Fibroblast of skin of right biceps (primary cell): ENCODE measurements at regions not wholly inside any gene's neighbourhood (a gene's known extent, or its start where the extent isn't known, plus 50 kb on each side); places are given as distances from the start of the nearest gene placed in this dataset.

Experiments used
- DNase-seq: peaks from one replicate; pipeline ENCODE4 v3.0.0-alpha.2; 2013

DNA sequence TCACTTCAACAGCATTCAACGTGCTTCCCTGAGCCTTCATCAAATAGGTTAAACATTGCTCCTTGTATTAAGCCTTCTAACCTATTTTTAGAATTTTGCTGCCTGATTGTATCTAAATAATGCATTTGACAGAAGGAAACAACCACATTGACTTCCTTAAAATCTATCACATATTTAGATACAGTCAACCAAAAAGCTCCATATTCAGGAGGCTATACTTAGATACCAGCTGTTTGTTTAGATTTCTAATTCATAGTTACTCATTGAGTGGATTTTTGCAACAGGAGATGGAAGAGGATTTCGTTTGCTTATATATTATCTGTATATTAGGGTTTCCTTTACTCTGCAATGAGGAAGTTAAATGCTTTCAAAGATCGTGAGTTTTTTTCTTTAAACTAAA is 241.1 kb upstream of the PPP1R2C start:
- DNase-seq = no peak

DNA sequence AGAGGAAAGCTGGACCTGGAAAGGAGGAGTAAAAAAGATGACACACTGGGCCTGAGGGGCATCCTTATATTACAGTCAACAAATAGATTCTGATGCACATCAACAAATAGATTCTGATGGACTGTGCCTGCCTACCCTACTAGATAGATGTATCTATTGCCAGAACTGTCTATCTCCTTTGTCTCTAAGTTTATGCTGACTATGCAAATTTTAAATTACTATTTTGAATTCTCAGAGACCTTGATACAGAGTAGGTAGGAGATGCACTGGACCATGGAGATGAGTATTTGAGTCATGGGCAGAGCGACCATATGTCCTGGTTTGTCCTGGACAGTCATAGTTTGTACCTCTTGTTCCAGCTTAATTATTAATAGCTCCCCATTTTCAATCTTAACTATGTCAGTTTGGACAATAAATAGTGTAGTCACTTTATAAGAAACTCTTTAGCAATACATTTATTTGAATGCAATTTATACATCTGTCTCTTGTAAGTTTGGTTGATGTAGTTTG is 247.9 kb upstream of the PPP1R2C start:
- no peak for DNase-seq

DNA sequence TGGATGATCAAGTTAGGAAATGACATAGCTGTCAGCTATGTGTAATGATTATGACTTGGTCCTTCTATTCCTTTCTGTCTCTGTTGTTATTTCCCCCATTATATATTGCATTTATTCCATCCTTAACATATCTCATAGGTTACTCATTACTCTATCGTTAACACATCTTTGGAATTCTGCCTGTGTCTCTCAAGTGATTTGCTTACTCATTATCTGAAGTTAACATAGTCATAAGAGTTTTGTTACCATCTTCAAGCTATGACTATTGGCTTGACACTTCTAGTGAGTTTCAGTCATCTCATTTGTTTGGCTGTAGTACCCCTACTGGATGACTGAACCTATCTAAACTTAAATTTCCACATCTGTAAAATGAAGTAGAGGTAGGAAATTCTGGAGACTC is 286.1 kb upstream of the PPP1R2C start:
- peak; percentile 23 for DNase-seq

DNA sequence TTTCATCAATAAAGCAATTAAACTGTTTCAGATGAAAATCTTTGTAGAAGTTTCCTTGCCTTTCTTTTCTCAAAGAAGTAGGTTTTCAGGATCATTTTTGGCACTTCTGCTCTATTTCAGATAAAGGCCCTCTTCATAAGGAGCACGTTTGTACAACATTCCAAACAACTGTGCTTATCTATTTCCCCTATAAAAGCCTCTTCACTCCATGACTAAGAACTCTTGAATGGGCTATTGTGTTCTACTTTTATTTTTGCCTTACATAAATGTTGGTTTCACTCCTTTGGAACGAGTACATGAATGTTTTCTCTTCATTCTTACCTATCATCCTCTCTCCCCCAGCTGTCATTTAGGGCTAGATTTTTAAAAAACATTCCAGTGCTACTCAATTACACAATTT is 288.0 kb upstream of the PPP1R2C start:
- DNase-seq = no peak

DNA sequence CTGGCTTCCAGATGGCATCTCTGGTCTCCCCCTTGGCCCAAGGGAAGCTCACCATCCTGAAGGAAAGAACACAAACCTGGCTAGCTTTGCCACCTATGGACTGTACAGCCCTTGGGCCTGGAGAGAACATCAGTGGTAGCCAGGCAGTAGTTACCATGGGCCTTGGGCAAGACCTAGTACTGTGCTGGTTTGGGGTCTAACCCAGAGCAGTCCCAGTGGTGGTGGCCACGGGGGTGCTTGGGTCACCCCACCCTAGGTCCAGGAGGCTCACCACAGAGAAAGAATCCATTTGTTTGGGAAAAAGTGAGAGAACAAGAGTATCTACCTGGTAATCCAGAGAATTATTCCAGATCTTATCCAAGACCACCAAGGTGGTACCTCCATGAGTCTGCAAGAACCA is 290.7 kb upstream of the PPP1R2C start:
- DNase-seq = no peak

DNA sequence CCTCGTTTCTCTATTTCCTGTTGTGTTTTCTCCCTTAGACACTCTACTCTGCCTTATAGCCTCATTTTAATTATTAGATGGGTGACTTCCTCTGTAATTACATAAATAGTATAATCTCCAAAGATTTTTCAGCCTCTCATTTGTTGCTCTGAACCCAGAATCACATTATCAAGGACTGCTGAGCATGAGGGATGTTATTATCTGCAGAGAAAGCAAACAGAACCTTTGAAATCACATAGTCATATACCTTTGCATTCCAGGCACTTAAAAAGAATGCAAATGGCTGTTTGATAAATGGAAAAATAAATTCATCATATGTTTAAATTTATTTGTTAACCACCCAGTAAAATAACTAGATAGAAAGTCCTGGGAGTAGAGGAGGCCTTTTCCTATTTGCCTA is 305.1 kb upstream of the PPP1R2C start:
- no peak for DNase-seq

DNA sequence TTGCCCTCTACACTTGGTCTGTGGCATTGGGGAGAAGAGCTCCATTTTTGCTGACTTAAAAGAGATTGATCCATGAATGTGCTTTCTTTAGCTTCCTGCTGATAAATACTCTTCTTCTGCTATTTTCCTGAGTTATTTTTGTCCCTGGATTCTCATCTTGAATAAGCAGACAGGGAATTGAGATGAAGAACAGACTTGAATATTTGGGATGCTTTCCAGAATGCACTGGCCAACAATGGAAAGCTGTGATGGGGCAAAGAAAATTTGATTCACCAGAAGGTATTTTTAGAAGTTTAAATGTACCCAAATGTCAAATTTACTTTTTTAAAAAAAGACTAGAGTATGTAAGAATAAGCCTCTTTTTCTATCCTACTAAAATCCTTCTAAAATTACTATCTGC is 309.9 kb upstream of the PPP1R2C start:
- no peak for DNase-seq

DNA sequence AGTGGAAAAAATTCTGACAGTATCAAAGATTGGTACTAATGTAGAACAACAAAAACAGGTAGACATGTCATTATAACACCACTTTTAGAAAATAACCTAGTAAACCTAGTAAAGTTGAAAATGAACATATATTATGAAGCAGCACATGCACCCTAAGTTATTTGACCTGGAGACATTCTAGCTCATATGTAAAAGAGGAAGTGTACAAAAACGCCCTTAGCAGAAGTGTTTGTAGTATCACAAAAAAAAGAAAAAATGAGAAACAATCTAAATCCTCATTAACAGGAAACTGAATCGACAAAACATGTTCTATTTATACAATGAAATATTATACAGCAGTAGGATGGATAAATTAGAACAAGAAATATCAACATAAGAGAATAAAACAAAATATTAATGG is 318.9 kb upstream of the PPP1R2C start:
- no peak for DNase-seq

DNA sequence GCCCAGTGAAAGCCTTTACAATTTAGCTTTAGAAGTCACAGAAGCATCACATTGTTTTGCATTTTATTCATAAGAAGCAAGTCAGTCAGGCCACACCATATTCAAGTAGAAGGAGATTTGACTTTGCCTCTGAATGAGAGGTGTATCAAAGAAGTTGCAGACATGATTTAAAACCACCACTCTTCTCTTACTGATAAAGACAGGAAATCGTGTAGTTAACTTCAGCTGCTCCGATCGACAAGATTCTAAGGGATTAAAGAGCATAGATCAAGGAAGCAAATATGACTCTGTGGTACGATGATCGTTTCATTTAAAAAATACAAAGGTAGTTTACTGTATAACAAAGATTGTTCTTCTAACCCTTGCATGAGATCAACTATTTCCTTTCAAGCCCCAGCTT is 328.0 kb upstream of the PPP1R2C start:
- no peak for DNase-seq

DNA sequence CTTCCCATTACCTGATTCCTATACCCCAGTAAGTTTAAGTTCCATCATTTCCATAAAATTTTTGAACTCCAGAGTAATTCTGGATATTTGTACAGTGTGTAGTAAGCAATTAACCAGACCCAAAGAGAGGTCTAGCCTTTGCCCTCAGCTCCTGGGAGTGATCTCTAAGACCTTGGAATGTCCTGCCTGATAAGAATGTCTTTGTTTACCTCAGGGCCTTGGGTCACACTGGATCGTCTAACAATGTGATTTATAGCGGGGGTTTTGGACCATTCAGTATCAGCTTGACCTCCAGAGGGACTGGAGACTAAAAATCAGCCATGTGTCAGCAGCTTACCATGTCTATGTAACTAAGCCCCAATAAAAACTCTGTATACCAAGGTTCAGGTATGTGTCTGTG is 330.9 kb upstream of the PPP1R2C start:
- DNase-seq = no peak

DNA sequence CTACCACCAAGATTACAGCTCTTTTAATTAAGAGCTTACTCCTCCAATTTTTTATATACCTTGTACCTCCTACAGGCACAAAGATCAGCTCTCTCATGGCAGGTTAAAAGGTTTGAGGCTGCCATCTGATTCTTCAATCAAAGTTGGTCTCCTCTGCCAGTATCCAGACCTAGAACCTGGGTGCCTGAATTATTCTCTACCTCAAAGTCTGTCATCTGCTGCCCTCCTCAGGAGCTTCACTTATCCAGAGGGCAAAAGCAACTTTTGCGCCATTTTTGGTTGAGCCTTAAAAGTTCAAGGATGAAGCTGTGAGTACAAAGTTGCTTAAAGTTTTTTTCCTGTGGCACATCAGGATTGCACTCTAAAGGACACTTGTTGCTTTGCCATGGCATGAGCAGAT is 343.7 kb upstream of the PPP1R2C start:
- DNase-seq = no peak

DNA sequence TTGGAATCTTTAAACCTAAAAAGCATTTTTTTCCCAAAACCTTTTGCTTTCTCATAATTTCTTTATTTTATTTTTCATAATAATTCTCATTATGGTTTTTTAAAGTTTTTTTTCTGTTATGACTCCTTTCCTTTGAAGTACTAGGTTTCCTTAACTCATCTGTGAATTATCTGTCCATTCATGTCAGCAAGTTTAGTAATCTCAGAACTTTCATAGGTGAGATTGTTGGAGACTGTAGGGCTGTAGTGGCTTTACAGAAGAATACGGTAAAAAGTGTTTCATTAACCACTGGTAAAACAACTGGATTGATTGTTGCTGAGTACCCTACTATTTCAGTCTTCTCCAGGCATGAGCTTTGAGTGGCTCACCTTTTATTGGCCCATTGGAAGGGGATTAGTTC is 361.7 kb upstream of the PPP1R2C start:
- no peak for DNase-seq

DNA sequence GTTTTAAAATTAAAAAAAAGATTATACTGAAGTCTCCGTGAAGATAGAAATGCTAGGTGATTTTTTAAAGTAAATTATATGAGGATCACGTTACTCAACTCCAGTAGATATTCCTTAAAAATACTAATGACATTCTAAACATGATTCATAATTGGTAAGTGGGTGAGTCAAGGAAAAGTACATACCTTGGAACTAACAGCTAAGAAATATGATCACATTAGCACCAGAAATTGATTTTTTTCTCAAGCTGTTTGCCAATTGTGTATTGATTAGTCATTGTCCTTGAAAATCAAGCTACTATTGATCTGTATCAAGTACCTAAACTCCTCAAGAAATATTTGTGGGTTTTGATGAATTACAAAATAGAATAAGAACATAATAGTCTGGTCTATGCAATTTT is 362.6 kb upstream of the PPP1R2C start:
- no peak for DNase-seq

DNA sequence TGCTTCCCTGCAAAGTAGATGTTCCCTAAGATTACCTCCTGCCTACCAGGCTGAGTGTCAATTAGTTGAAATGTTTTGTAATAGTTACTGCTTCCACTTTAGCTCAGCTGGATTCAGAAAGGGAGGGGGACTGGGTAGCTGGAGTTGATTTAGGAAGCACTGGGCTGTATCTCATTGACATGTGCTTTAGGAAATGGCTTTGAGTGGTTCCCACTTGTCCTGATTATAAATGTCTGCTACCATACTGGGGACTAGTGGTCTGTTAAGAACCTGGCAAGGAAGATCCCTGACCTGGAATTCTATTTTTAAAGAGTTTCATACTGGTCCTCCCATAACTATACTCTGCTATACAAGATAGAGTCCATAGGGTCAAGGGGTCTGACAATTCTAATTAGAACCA is 363.9 kb upstream of the PPP1R2C start:
- DNase-seq = no peak

DNA sequence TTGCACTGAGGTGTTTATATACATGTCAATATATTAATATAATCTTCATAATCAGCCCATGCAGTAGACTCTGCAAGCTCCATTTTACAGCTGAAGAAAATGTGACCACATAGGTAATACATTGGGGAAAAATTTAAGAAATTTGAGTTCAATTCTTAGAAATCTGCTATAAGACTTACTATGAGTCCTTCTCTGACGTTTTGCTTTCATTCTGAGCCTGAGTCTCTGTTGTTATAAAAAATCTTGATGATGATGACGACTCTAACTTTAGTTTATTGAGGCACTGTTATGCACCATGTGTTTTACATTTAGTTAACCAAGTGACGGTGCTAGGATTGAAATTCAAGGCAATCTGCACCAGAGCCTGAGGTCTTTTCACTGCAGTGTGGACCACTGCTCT is 370.3 kb upstream of the PPP1R2C start:
- DNase-seq = no peak

DNA sequence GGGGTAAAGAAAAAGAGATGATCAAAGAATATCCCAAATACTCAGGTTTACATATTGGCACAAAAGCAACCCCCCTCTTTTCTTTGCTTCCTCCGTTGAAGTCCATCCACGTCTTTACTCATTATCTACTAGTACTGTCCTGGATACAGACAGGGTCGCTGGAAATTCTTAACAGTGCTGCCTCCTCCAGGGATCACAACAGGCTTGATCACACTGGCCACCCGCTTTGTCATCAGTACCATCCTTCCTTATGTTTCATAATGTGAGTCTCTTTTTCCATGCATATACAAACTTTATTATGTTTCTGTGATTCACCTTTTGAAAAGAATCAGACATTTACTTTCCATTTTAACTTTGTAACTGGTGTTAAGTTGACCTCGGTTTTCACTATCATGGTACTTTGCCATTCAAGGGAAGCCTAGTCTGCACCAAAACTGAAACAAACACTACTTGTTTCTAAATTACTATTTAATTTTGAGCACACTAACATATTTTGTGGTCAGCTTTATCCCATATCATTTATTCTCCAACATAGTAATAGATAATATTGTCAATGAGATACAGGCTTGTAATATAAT is 387.5 kb upstream of the PPP1R2C start:
- no peak for DNase-seq

DNA sequence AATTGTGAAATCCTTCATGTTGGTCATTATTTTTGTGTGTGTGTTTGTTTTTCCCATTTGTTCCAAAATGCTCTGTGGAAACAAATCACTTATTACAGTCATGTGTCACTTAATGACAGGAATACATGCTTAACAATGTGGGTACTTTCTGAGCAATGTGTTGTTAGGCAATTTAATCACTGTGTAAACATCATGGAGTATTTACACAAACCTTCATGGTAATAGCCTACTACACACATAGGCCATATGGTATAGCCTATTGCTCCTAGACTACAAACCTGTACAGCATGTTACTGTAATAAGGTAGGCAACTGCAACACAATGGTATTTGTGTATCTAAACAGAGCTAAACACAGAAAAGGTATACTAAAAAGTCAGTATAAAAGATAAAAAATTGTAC is 388.9 kb upstream of the PPP1R2C start:
- no peak for DNase-seq

DNA sequence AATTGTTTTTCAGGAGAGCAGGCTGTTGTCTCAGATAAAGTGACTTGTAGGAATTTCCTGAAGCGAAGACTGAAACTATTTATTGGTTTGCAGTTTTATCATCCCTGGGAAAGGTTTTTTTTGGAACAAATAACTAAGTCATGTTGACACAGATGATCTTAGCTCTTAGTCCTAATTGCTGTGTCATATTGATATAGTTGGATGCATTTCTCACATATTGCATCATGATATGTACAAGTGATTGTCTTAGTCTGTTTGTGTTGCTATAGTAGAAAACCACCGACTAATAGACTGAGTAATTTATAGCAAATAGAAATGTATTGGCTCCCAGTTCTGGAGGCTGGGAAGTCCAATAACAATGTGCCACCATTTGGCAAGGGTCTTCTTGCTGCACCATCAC is 397.5 kb upstream of the PPP1R2C start:
- DNase-seq = no peak

DNA sequence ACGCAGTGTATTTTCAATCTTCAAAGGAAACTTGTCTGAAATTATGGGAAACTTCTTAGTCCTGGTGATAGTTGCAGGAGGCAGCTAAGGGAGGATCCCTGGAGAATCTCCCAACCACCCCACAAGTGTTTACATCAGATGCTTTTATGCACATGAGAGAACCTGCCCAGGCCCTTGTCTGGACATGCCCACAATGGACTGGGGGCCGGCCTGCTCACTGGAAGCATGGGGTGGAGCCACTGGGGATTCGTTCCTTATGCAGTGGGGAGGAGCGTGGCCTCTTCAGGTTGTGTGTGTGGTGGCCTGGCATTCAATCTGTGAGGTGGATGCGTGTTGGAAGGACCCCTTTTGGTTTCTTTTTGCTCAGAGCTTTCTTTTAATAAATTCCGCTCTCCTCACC is 398.7 kb upstream of the PPP1R2C start:
- DNase-seq = no peak

DNA sequence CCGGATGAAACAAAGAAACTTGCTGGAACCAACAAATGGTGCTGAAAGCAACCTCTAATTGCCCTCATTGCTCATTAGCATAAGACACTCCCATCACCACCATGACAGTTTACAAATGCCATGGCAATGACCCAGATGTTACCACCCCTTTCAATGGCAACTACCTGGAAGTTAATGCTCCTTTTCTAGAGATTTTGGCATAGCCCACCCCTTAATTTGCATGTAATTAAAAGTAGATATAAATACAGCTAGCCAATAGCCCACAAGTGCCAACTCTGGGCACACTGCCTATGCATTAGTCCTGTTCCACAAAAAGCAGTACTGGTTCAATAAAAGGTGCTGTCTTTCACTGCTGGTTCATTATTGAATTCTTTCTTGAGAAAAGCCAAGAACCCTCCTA is 410.3 kb upstream of the PPP1R2C start:
- no peak for DNase-seq

DNA sequence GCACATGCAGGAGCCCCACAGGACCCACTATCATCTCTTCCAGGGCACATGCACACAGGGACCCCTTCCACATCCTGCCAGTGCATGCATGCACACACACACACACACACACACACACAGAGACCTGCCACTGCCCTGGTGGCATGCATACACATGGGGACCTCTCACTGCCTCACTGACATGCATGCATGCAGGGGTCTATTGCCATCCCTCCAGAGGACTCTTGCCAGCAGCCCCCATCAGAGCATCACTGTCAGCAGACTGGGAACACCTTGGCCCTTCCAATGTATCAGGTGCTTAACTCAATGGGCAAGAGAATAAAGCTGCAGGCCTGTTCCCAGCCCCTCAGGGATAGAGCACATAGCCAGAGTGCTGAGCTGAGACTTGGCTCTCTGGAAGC is 433.6 kb upstream of the PPP1R2C start:
- DNase-seq = no peak

DNA sequence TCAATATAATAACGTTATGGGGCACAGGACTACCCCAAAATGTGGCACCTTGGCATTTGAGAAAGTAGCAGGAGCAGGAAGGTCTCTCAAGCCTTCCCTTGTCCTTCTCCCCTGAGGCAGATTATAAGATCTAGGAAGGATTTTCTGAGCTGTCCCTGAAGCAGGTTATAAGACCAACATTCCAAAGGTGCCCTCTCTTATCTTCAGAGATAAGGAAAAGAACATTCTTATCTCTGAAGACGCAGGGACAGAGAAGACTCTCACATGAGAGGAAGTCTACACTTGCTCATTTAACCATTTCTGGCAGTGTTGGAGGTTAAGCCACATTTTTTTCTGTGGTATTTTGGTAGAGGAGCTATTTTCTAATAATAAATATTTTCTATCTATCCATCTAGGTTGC is 437.9 kb upstream of the MAOA start:
- DNase-seq = no peak

DNA sequence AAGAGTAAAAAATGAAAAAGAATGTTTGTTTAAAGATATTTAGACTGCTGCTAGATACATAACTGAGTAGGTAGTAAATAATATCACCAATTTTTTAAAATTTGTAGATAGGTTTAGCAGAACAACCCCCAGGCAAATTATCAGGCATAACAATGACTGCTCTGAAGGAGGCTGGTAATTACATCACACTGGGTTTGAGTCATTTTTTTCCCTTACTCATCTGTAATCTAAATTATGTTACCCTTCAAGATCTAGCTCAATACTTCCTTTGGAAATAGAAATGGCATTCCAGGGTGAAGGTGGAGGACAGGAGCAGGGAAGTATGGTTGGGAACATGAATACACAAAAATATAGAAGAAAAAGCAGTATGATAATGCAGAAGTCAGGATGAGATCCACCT is 431.6 kb upstream of the MAOA start:
- no peak for DNase-seq

DNA sequence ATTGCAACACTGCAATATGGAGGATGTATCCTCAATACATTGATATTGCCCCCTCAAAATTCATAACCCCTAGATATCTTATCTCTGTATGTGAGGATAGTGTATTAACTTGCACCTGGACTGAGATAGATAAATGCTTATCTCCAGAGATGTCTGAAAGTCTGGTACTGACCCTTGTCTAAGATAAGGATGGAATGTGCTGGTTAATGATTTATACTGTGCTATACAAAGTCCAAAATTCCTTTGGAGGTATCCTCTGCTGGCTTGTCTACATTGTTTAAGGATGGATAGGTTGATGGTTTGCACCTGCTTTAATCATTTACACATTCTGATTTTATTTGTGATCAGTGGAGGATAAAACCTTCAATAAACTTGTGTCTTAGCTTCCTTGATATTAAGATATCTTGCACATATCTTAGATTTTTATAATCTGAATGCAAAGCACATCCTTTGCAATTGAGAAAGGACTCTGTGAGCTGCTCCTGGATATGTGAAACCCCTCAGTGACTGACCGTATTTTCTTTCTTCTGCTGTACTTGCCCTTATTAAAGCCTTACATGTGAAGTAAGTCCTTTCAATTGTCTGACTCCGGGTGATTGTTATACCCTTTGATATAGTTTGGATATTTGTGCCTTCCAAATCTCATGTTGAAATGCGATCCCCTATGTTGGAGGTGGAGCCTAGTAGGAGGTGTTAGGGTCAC is 430.3 kb upstream of the MAOA start:
- DNase-seq = no peak

DNA sequence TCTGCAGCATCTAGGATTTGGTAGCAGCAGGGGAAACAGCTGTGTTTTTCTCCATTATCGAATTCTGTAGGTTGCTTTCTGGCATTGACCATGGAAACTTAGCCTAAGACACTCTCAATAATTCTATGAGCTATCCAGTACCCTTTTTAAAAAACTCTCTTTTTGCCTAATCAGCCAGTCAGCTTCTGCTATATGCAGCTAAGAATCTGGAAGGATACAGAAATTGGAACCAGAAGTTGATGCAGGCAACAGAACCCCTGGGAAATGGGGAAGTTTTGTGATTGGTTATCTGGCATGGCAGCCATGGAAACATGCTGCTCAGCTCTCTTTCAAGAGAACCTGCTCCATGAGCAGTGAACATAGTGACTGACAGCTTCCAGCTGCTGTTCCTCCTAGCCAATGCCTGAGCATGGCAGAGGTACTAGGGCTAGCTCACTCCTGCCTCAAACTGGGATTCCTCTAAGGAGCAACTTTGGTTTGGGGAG is 417.6 kb upstream of the MAOA start:
- DNase-seq = no peak
